MG63 (cell line): ENCODE measurements at regions not wholly inside any gene's neighbourhood (a gene's known extent, or its start where the extent isn't known, plus 50 kb on each side); places are given as distances from the start of the nearest gene placed in this dataset.
"Not testable (repeated sequence)": the region's sequence is repeated elsewhere in the genome, so short reads cannot be mapped to it uniquely, and the experiment has no call there.

Experiments used
- DNase-seq: peaks from one replicate; pipeline ENCODE4 v3.0.0-alpha.2; 2020
- H3K27me3 ChIP-seq: fragments of 250-450 bp; sonication (Bioruptor Pico); 2 replicates; pipeline ENCODE4 v1.5.1; 2020; ENCODE audit warnings: mild to moderate bottlenecking, moderate library complexity
- H3K36me3 ChIP-seq: fragments of 250-450 bp; sonication (Bioruptor Pico); 2 replicates; pipeline ENCODE4 v1.5.1; 2020; ENCODE audit warnings: mild to moderate bottlenecking, moderate library complexity
- H3K4me3 ChIP-seq: fragments of 250-450 bp; sonication (Bioruptor Pico); 2 replicates; pipeline ENCODE4 v1.5.1; 2020; ENCODE audit warnings: mild to moderate bottlenecking, moderate library complexity
- H3K9me3 ChIP-seq: fragments of 250-450 bp; sonication (Bioruptor Pico); 2 replicates; pipeline ENCODE4 v1.5.1; 2020; ENCODE audit warnings: mild to moderate bottlenecking, moderate library complexity

DNA sequence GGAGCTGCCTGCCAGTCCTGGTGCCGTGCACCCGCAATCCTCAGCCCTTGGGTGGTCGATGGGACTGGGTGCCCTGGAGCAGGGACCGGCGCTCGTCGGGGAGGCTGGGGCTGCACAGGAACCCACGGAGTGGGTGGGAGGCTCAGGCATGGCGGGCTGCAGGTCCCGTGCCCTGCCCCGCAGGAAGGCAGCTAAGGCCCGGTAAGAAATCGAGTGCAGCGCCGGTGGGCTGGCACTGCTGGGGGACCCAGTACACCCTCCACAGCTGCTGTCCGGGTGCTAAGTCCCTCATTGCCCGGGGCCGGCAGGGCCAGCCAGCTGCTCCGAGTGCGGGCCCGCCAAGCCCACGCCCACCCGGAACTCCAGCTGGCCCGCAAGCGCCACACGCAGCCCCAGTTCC lies 153.7 kb downstream of the FAM174A start:
- not testable (repeated sequence) for DNase-seq, H3K36me3 ChIP-seq, H3K4me3 ChIP-seq, H3K9me3 ChIP-seq, H3K27me3 ChIP-seq

DNA sequence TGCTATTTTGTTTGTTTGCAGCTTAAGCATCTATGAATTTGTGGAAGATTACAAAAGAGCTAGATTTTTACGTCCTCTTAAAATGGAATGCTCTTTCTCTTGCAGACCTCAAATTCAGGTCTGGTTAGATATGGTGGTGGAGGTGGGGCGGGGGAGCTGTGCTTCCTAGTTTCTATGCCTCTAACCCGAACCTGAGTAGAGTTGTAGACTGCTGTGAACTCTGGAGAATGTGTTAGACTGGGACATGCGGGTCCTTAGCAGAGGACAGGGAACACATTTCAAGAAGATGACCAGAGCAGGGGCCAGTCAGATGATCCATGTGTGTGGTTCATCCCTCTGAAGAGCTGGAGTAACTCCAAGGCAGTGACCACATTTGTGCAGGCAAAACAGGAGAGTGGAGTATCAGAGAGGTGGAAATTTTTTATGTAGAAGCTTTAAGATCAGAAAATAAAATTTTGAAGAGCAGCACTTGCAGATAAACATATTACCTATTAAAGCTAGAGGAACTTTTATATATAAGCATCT lies 154.9 kb downstream of the FAM174A start:
- no peak for DNase-seq
- Histone ChIP-seq H3K27me3 (no peaks in the 10 kb centered on the region), H3K9me3 (no peaks in the 10 kb centered on the region; the same call in 1 of the 2 replicates), H3K36me3 (no peaks in the 10 kb centered on the region), H3K4me3 (no peak overlapping the region)

DNA sequence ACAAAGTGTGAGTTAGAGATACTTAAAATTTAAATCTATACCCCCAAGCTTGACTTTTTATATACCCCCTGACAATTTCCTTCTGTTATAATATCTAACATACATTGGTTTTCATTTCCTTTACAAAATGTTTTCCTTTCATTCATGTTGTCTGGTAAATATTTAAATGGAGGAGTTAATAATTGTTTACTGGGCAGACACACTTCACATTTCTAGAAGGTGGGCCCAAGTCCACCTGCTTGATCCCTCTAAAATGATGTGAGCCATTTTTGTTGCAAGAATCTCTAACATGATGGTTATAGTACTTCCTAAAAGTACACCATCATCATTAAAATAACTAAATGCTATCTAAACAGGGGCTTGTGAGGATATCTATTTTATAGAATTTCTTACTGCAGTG lies 155.9 kb downstream of the FAM174A start:
- Histone ChIP-seq H3K9me3 (no peaks in the 10 kb centered on the region; the same call in 1 of the 2 replicates), H3K4me3 (no peak overlapping the region), H3K27me3 (no peaks in the 10 kb centered on the region), H3K36me3 (no peaks in the 10 kb centered on the region)
- DNase-seq = no peak

DNA sequence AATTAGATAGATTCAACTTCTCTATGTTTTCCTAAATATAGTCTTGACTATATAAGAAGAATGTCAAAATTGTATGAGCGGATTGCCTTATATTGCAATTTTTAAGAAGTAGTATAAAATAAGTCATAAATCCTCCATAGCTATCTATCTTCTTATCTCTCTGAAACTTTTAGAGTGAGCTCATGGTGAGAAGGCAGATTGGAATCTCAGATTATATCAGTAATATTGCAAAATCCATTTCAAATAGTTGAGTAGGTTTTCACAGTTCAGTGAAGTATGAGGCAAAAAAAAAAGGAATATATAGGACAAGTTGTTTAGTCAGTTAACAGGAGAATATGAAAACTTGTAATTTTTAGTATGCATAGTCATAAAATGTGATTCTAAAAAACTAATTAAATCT lies 156.4 kb downstream of the FAM174A start:
- no peaks in the 10 kb centered on the region for H3K27me3 ChIP-seq
- no peaks in the 10 kb centered on the region for H3K36me3 ChIP-seq
- no peak for DNase-seq
- no peak overlapping the region for H3K4me3 ChIP-seq
- H3K9me3 ChIP-seq = no peaks in the 10 kb centered on the region; the same call in 1 of the 2 replicates

DNA sequence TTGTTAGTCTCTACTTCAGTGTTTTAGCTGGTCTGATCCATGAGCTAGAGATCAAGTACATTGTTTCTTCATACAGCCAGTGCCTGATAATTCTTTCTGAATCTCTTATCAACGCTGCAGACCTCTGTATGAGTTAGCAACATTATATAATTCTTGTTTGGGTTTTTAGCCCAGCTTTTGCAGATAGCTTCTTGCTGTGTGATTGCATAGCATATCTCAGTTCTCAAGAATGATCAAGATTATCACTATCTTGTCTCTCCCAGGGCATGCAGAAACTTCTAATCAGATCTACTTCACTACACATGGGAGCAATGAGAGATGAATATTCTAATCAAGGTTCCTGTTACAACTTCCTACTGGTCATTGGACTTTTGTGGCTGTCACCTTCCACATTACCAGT lies 158.3 kb downstream of the FAM174A start:
- no peaks in the 10 kb centered on the region; the same call in 1 of the 2 replicates for H3K9me3 ChIP-seq
- H3K36me3 ChIP-seq = no peaks in the 10 kb centered on the region
- no peak for DNase-seq
- H3K4me3 ChIP-seq = no peak overlapping the region
- no peaks in the 10 kb centered on the region for H3K27me3 ChIP-seq

DNA sequence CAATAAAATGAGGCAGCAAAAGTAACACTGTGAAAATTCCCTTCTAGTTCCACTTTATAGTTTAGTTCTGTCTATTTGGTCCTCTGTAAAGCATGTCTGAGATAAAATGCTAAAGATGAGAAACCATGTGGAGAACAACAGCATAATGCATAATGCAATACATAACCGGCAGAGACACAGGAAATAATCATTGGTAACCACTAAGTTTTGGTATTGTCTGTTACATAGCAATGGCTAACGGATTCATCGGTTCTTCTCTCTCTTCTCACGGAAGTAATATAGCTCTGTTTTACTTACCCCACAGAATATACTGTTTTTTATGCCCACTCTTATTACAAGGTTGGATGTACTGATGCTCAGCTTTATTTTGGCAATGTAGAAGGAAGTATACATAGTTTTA lies 158.9 kb downstream of the FAM174A start:
- H3K36me3 ChIP-seq = no peaks in the 10 kb centered on the region
- H3K27me3 ChIP-seq = no peaks in the 10 kb centered on the region
- no peak for DNase-seq
- no peaks in the 10 kb centered on the region; the same call in 1 of the 2 replicates for H3K9me3 ChIP-seq
- no peak overlapping the region for H3K4me3 ChIP-seq

DNA sequence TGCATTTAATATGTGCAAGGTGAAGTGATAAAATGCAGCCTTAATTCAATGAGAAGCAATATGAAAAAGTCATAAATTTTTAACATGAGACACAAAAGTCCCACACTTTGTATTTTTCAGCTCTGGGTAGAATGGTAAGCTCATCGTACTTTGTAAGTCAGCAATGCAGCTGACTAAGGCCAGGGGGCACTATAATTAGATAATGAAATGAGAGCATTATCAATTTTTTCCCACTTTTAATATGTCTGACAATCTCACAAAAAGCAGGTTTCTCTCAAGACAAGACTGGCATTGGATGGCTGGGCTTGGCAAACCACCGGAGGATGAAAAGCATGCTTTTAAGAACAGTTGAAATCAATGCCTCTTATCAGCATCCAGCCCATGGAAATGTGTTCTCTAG lies 162.8 kb downstream of the FAM174A start:
- Histone ChIP-seq H3K27me3 (no peaks in the 10 kb centered on the region), H3K9me3 (no peaks in the 10 kb centered on the region), H3K4me3 (no peak overlapping the region), H3K36me3 (no peaks in the 10 kb centered on the region)
- no peak for DNase-seq

DNA sequence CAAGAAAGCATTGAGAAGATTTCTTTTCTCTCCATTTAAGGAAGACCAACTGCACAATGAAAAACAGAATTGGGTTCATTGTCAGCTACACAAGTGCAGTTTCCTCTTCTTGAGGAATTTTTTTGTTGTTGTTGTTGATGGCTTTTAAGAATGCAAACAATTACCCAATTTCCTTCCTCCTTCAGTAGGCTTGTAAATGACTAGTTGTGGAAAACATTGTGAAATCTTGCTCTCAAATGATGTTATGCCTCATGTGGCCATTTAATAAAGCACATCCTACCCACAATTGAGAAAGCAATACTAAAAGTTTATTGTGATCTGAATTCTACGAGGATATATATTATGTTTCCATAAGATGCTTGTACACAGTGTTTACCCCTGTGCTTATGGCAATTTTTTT lies 171.6 kb downstream of the FAM174A start:
- DNase-seq = no peak
- H3K4me3 ChIP-seq = no peak overlapping the region
- no peaks in the 10 kb centered on the region for H3K36me3 ChIP-seq

DNA sequence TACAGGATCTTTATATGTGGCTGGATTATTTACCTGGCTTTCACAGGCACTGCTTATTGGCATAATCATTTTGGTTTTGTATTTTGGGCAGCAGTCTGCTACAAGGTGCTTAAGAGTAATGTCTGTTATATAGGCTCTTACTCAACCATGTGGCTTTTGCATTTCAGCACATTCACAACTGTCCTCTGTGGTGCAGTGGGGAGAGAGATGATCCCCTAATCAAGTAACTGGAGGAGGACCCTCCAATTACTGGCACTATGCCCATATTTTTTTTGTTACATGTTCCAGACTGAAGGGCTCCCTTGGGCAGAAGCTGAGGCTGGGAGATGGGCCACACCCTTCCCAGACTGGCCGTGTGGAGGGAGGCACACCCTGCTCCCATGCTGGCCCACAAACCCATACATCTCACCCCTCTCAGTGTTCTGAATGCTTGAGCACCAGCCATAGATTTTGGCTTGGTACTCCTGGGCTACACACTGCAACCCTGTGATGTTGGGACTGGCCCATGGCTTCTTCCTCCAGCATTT lies 173.5 kb downstream of the FAM174A start:
- Histone ChIP-seq H3K4me3 (no peak overlapping the region), H3K9me3 (no peaks in the 10 kb centered on the region), H3K27me3 (no peaks in the 10 kb centered on the region; the same call in 1 of the 2 replicates), H3K36me3 (no peaks in the 10 kb centered on the region)
- DNase-seq = no peak

More for the DNA sequence above, 171.6 kb downstream of the FAM174A start:
- no peaks in the 10 kb centered on the region for H3K9me3 ChIP-seq
- H3K27me3 ChIP-seq = no peaks in the 10 kb centered on the region; the same call in 1 of the 2 replicates

DNA sequence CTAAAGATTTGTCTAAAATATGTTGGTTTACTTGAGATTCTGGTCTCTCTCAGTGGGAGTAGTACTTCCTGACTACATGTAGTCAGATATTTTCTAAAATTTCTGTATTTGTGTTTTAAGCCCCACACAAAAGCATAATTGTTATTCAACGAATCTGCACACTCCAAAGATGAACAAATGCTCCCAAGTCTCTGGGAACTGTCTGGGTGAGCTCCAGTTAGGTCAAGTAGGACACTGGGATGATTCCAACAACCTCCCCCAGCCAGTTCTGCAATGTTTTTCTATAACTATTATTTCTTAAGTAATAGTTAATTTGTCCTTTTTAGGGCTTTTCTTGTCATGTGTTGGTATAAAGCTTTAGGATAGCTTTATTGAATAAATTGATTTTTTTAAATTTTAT lies 174.6 kb downstream of the FAM174A start:
- no peak overlapping the region for H3K4me3 ChIP-seq
- DNase-seq = no peak
- no peaks in the 10 kb centered on the region; the same call in 1 of the 2 replicates for H3K27me3 ChIP-seq
- H3K9me3 ChIP-seq = no peaks in the 10 kb centered on the region
- H3K36me3 ChIP-seq = no peaks in the 10 kb centered on the region

DNA sequence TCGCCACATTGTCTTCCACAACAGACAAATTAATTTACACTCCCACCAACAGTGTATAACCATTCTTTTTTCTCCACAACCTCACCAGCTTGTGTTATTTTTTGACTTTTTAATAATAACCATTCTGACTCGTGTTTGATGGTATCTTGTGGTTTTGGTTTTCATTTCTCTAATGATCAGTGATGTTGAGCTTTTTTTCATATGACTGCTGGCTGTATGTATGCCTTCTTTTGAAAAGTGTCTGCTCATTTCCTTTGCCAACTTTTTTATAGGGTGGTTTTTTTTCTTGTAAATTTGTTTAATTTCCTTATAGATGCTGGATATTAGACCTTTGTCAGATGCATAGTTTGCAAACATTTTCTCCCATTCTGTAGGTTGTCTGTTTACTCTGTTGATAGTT lies 179.6 kb downstream of the FAM174A start:
- not testable (repeated sequence) for H3K36me3 ChIP-seq, H3K9me3 ChIP-seq, H3K27me3 ChIP-seq, DNase-seq, H3K4me3 ChIP-seq

DNA sequence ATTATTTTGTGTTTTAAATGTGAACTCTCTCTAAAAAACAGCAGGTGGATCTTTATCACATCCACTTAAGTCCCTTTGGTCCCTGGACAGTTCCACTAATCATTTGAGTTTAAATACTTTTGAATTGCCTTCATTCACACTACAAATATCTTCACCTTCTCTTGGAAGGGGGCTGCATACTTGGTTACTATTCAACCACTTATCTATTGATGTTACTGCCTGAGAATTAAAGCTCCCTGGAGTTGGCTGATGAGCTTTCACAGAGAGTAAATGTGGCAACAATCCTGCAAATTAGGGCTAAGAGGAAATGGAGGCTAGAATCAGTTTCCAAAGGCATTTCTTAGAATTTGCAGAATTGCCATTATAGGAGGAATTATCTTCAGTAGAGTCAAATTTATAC lies 180.4 kb downstream of the ST8SIA4 start:
- H3K36me3 ChIP-seq = no peaks in the 10 kb centered on the region
- H3K4me3 ChIP-seq = no peak overlapping the region
- DNase-seq = no peak
- no peaks in the 10 kb centered on the region for H3K9me3 ChIP-seq
- H3K27me3 ChIP-seq = no peaks in the 10 kb centered on the region

DNA sequence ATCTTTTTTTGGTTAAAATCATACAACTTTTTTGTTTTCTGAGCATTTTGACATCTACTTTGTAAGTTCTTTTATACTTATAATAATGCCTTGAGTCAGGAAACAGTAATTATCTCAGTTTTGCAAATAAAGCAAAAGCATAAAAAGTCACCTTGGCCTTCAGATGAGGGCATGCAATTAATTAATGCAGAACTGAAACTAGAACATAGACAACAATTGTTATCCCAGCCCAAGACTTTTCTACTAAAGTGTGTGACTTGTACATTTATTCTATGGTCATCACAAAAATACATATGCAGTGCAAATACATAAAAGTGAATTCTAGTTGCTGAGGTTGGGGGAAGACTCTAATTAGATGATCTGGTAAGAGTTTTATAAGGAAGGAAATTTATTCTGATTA lies 179.9 kb downstream of the ST8SIA4 start:
- Histone ChIP-seq H3K4me3 (no peak overlapping the region), H3K27me3 (no peaks in the 10 kb centered on the region), H3K36me3 (no peaks in the 10 kb centered on the region), H3K9me3 (no peaks in the 10 kb centered on the region)
- DNase-seq = no peak

DNA sequence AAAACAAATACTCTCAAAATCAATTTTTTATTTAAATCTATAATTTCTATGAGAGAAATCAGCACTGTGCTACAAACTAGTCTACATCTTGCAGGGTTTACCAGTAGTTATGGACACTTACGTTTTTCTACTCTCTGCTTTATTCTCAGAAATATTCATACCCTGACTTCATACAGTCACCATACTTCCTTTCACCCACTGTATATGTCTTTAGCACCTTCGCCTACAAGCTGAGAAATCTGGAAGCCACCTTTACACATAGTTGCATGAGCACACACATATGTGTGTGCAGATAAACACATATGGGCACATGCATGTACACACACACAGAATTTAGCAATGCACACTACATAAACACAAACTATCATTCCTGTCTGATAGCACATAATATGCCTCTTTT lies 177.0 kb downstream of the ST8SIA4 start:
- H3K36me3 ChIP-seq = no peaks in the 10 kb centered on the region
- H3K9me3 ChIP-seq = no peaks in the 10 kb centered on the region
- no peak for DNase-seq
- H3K27me3 ChIP-seq = no peaks in the 10 kb centered on the region
- H3K4me3 ChIP-seq = no peak overlapping the region

DNA sequence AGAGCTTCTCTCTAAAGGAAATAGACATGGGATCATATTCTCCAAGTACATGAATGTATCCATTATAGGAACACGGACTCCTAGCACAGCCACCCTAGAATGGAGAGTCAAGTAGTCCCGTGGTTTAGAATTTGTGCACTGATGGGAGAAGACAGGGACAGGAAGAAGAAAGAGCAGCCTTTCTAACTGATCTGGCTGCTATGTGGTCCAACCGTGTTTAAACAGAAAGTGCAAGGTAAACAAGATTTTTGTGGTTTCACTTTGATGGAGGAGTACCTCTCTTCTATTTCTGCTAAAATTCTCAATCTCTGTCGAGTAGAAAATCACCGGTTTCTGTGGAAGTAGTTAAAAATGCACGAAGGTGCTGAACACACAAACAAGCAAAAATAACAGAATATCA lies 171.3 kb downstream of the ST8SIA4 start:
- no peaks in the 10 kb centered on the region for H3K27me3 ChIP-seq
- H3K36me3 ChIP-seq = no peaks in the 10 kb centered on the region
- DNase-seq = no peak
- no peaks in the 10 kb centered on the region for H3K9me3 ChIP-seq
- H3K4me3 ChIP-seq = no peak overlapping the region

DNA sequence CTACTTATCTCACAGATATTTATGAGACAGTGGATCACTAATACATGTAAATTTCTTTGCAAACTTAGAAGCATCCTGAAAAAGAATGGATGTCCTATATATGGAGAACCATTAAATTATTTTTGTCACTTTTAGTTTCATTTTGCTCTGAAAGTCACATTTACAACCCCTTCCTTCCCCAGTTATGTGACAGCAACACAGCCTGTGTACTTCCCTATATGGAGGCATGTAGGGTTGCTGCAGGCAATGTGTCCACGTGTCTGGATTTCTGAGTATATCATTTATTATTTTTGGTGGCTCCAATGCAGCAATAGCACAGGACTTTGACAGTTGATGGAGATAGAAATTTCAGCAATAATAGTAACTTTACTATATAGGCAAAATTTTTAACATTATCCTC lies 156.4 kb downstream of the ST8SIA4 start:
- DNase-seq = no peak
- Histone ChIP-seq H3K9me3 (no peaks in the 10 kb centered on the region), H3K36me3 (no peaks in the 10 kb centered on the region), H3K4me3 (no peak overlapping the region), H3K27me3 (no peaks in the 10 kb centered on the region)

DNA sequence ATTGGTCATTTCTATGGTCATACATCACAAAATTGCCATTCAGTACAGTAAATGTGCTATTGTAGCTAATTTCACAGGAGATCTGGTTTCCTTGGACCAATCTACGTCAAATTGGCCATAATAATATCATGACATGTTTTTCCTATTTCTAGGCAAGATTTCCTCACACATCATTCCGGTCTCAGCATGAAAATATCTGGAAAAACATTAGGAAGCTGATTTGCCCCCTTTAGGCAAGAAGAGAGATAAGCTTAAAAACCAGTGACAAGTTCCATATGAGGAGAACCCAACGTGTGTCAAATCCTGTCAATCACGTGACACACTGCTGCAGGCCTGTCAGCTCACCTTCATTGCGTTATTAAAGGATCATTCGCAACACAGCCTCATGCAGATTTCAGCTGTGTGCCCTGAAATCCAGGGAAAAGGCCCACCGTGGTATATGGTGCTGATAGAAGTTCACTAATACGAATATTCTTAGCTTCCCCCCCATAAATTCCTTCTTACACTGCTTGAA lies 153.3 kb downstream of the ST8SIA4 start:
- Histone ChIP-seq H3K9me3 (no peaks in the 10 kb centered on the region), H3K27me3 (no peaks in the 10 kb centered on the region), H3K4me3 (no peak overlapping the region), H3K36me3 (no peaks in the 10 kb centered on the region)
- DNase-seq = no peak

DNA sequence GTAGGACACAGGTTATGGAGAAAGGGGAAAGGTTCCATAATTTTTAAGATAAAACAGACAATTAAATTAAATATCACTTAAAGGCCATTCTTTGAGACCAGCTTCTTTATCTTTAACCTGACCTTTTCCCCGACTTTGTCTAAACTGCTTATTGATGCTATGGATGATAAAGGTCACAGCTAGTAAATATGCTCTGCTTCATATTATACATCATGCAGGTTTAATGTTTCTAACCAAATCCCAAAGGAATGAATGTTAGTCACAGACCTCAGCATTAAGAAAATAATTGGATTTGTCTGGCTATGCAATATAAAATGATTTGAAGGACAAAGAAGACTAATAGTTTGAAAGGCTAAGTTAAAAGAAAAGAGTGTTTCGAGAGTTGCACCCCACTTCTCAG lies 147.6 kb downstream of the ST8SIA4 start:
- DNase-seq = no peak
- no peaks in the 10 kb centered on the region for H3K36me3 ChIP-seq
- H3K4me3 ChIP-seq = no peak overlapping the region
- H3K27me3 ChIP-seq = no peaks in the 10 kb centered on the region
- no peaks in the 10 kb centered on the region for H3K9me3 ChIP-seq
